ENCODE measurements at regions not wholly inside any gene's neighbourhood (a gene's known extent, or its start where the extent isn't known, plus 50 kb on each side); places are given as distances from the start of the nearest gene placed in this dataset.

DNA sequence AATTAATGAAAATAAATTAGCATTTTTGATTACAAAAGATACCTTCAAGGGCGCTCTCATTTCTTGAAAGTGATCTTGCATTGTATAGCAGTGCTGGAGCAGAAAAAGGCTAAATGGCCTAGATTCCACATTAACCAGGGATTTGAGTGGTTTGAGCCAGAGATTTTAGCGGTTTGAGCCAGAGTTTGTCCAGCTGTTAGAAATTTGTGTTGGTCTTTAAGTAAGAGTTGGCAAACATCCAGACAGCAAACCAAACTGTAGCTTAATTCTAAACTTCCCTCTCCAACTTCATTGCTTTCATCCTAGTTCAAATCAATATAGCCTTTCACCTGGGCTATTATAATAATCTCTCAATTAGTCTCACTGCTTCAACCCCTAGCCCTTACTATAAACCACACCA, 351.7 kb downstream of the IGSF11 start:
- Histone ChIP-seq H3K4me3 (no peak overlapping the region), H3K9me3 (ENCODE audit: insufficient read depth, low read depth) (no peaks in the 10 kb centered on the region), H3F3A (ENCODE audit: insufficient read depth, low read depth) (no peaks in the 10 kb centered on the region), H3K4me2 (no peak overlapping the region), H4K20me1 (ENCODE audit: insufficient read depth) (no peaks in the 10 kb centered on the region), H3K36me3 (ENCODE audit: low read depth) (no peaks in the 10 kb centered on the region), H3K27ac (no peak overlapping the region), H3K27me3 (ENCODE audit: insufficient read depth, low read depth) (no peaks in the 10 kb centered on the region), H3K79me2 (ENCODE audit: low read depth) (no peaks in the 10 kb centered on the region), H3K4me1 (replicated peaks; ENCODE audit: insufficient read depth) (peaks cover 4% of the 10 kb centered on the region; the same call in 1 of the 2 replicates), H2AFZ (no peak overlapping the region), H3K9me2 (ENCODE audit: insufficient read depth) (no peaks in the 10 kb centered on the region)
- intact Hi-C loops (cut with micrococcal nuclease; ENCODE audit: unreplicated experiment), result no loop called here
- no TSS peak for BruUV-seq (replicated peaks)
- TF ChIP-seq, protein P1, sequence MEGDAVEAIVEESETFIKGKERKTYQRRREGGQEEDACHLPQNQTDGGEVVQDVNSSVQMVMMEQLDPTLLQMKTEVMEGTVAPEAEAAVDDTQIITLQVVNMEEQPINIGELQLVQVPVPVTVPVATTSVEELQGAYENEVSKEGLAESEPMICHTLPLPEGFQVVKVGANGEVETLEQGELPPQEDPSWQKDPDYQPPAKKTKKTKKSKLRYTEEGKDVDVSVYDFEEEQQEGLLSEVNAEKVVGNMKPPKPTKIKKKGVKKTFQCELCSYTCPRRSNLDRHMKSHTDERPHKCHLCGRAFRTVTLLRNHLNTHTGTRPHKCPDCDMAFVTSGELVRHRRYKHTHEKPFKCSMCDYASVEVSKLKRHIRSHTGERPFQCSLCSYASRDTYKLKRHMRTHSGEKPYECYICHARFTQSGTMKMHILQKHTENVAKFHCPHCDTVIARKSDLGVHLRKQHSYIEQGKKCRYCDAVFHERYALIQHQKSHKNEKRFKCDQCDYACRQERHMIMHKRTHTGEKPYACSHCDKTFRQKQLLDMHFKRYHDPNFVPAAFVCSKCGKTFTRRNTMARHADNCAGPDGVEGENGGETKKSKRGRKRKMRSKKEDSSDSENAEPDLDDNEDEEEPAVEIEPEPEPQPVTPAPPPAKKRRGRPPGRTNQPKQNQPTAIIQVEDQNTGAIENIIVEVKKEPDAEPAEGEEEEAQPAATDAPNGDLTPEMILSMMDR (conservative IDR thresholded peaks at IDR 0.05), result no peak
- TF ChIP-seq EZH2 (IDR thresholded peaks at IDR 0.05; ENCODE audit: low read depth), result no peak
- CTCF ChIA-PET, result no interaction called here
- POLR2A ChIA-PET (ENCODE audit: unreplicated experiment), result no interaction called here
- DNase-seq, result no peak

DNA sequence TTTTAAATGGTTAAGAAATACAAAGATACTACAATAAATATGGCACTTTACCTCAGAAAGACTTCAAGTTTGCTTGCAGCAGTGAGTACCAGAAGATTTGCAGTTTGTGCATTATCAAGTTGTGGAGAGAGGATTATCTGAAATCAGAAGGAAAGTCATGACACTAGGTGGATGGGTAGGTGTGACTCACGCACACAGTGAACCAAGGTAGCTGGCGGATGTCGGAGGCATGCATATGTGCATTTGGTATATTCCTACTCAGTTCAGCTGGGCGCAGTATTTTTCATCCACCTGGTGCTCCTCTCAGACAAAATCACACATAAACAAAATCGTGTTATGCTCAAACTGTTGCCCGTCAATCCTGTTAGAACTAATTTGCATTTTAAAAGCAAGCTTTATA, 351.0 kb downstream of the IGSF11 start:
- no peaks in the 10 kb centered on the region for H3K79me2 ChIP-seq (ENCODE audit: low read depth)
- BruUV-seq (replicated peaks), result no TSS peak
- TF ChIP-seq EZH2 (IDR thresholded peaks at IDR 0.05; ENCODE audit: low read depth), result no peak
- TF ChIP-seq, protein P1 (conservative IDR thresholded peaks at IDR 0.05), result no peak
- H3K27me3 ChIP-seq (ENCODE audit: insufficient read depth, low read depth), result no peaks in the 10 kb centered on the region
- no peaks in the 10 kb centered on the region for H3K36me3 ChIP-seq (ENCODE audit: low read depth)
- H4K20me1 ChIP-seq (ENCODE audit: insufficient read depth), result no peaks in the 10 kb centered on the region
- no peaks in the 10 kb centered on the region for H3K9me3 ChIP-seq (ENCODE audit: insufficient read depth, low read depth)
- H3K9me2 ChIP-seq (ENCODE audit: insufficient read depth), result no peaks in the 10 kb centered on the region
- peaks cover 12% of the 10 kb centered on the region for H3K4me1 ChIP-seq (replicated peaks; ENCODE audit: insufficient read depth)
- intact Hi-C loops (cut with micrococcal nuclease; ENCODE audit: unreplicated experiment), result no loop called here
- H3K4me3 ChIP-seq, result no peak overlapping the region
- ChIA-PET POLR2A (ENCODE audit: unreplicated experiment) (no interaction called here), CTCF (no interaction called here)
- no peak overlapping the region for H3K27ac ChIP-seq
- no peak overlapping the region for H3K4me2 ChIP-seq
- peaks cover 4% of the 10 kb centered on the region; the same call in 1 of the 2 replicates for H3F3A ChIP-seq (ENCODE audit: insufficient read depth, low read depth)
- H2AFZ ChIP-seq, result no peak overlapping the region
- no peak for DNase-seq

DNA sequence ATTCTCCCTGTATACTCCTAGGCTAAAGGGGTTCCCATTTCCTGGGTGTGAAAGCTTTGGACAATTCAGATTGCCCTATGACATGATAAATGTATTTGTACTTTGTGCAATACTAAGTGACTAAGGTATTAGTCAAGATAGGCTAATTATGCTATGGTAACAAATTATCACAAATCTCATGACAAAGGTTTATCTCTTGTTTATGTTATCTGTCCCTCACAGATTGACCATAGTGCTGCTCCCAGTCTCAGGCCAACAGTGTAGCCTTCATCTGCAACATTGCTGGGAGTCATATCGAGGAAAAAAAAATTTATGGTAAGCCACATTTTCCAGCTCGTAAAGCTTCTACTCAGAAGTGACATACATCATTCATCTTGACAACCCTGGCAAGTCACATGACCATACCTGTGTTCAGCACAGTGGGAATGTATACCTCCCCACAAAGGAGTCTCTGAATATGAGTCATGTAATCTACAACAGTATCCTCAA, 346.2 kb downstream of the IGSF11 start:
- ChIA-PET CTCF (no interaction called here), POLR2A (ENCODE audit: unreplicated experiment) (no interaction called here)
- Histone ChIP-seq H2AFZ (no peak overlapping the region), H3K9me2 (ENCODE audit: insufficient read depth) (no peaks in the 10 kb centered on the region), H3K27me3 (ENCODE audit: insufficient read depth, low read depth) (0 out of 2 replicates have a peak, but pooled peaks cover 5% of the 10 kb centered on the region), H3K4me3 (no peak overlapping the region), H3K9me3 (ENCODE audit: insufficient read depth, low read depth) (no peaks in the 10 kb centered on the region), H3K4me1 (replicated peaks; ENCODE audit: insufficient read depth) (peaks cover 17% of the 10 kb centered on the region), H3K4me2 (no peak overlapping the region), H3K36me3 (ENCODE audit: low read depth) (no peaks in the 10 kb centered on the region), H3K27ac (no peak overlapping the region), H3K79me2 (ENCODE audit: low read depth) (no peaks in the 10 kb centered on the region), H4K20me1 (ENCODE audit: insufficient read depth) (no peaks in the 10 kb centered on the region), H3F3A (ENCODE audit: insufficient read depth, low read depth) (peaks cover 5% of the 10 kb centered on the region; the same call in 1 of the 2 replicates)
- intact Hi-C loops (cut with micrococcal nuclease; ENCODE audit: unreplicated experiment), result no loop called here
- peak in 1 of 2 experiments; percentile 46 for DNase-seq
- no TSS peak for BruUV-seq (replicated peaks)
- TF ChIP-seq EZH2 (IDR thresholded peaks at IDR 0.05; ENCODE audit: low read depth), result no peak
- TF ChIP-seq, protein P1 (conservative IDR thresholded peaks at IDR 0.05), result no peak

Data from PC-9 (cell line).